ENCODE measurements at regions not wholly inside any gene's neighbourhood (a gene's known extent, or its start where the extent isn't known, plus 50 kb on each side); places are given as distances from the start of the nearest gene placed in this dataset.

DNA sequence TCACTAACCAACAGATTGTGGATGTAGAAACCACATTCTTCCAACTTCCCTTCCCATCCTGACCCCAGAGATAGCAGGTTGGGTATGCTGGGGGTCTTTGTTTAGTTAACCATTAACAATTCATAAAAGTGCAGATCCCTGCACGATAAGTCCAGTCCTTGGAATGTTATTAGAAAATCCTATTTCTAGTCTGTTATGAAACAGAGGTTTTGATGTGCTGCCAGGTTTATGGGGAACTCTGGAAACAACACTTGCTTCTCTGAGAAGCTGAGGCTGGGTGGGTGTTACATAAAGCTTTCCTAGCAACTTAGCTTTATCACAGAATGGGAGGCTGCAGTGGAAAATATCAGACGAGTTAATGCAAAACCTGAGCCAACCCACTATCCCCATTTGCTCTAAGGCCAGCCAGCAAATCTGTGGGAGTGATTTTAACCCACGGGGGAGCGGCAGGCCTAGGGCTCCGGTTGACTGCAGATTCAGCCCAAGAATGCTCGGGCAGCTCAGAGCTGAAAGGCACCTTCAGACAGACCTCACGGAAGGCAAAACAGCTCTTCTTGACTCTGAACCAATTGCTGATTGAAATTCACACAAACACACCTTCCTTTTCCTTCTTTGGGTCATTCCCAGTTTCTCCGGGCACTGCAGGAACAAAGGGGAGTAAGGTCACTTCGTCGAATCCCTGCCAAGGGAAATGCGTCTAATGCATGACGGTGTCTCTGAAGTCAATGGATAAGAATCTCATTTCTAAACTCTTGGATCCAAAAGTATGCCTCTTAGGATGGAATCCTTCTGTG is 111.7 kb upstream of the IRF2BP2 start (continued):
- TF ChIP-seq ZNF292 (CRISPR knock-in tag; IDR thresholded peaks at IDR 0.05; ENCODE audit: borderline replicate concordance, low read depth), result no peak
- TF ChIP-seq MEIS2 (CRISPR knock-in tag; IDR thresholded peaks at IDR 0.05), result peak; percentile 79; the same call in 1 of the 2 replicates
- TF ChIP-seq MTF2 (CRISPR knock-in tag; IDR thresholded peaks at IDR 0.05; ENCODE audit: borderline replicate concordance), result no peak
- TF ChIP-seq ZBED4 (CRISPR knock-in tag; IDR thresholded peaks at IDR 0.05; ENCODE audit: borderline replicate concordance), result peak; percentile 75; the same call in 1 of the 2 replicates
- TF ChIP-seq CHCHD3 (CRISPR knock-in tag; IDR thresholded peaks at IDR 0.05), result no peak
- TF ChIP-seq ISL2 (CRISPR knock-in tag; IDR thresholded peaks at IDR 0.05), result peak; percentile 96
- TF ChIP-seq, protein P1, sequence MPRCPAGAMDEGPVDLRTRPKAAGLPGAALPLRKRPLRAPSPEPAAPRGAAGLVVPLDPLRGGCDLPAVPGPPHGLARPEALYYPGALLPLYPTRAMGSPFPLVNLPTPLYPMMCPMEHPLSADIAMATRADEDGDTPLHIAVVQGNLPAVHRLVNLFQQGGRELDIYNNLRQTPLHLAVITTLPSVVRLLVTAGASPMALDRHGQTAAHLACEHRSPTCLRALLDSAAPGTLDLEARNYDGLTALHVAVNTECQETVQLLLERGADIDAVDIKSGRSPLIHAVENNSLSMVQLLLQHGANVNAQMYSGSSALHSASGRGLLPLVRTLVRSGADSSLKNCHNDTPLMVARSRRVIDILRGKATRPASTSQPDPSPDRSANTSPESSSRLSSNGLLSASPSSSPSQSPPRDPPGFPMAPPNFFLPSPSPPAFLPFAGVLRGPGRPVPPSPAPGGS (CRISPR knock-in tag; IDR thresholded peaks at IDR 0.05), result no peak; the same call in 1 of the 2 replicates
- TF ChIP-seq HMG20A (CRISPR knock-in tag; IDR thresholded peaks at IDR 0.05; ENCODE audit: borderline replicate concordance), result peak; percentile 85
- no peak for TF ChIP-seq ZNF549 (CRISPR knock-in tag; IDR thresholded peaks at IDR 0.05)
- TF ChIP-seq ZSCAN31 (CRISPR knock-in tag; IDR thresholded peaks at IDR 0.05; ENCODE audit: low read depth), result peak; percentile 77; the same call in 1 of the 2 replicates
- TF ChIP-seq, protein P2, sequence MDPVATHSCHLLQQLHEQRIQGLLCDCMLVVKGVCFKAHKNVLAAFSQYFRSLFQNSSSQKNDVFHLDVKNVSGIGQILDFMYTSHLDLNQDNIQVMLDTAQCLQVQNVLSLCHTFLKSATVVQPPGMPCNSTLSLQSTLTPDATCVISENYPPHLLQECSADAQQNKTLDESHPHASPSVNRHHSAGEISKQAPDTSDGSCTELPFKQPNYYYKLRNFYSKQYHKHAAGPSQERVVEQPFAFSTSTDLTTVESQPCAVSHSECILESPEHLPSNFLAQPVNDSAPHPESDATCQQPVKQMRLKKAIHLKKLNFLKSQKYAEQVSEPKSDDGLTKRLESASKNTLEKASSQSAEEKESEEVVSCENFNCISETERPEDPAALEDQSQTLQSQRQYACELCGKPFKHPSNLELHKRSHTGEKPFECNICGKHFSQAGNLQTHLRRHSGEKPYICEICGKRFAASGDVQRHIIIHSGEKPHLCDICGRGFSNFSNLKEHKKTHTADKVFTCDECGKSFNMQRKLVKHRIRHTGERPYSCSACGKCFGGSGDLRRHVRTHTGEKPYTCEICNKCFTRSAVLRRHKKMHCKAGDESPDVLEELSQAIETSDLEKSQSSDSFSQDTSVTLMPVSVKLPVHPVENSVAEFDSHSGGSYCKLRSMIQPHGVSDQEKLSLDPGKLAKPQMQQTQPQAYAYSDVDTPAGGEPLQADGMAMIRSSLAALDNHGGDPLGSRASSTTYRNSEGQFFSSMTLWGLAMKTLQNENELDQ (CRISPR knock-in tag; IDR thresholded peaks at IDR 0.05; ENCODE audit: borderline replicate concordance), result no peak
- no peak for TF ChIP-seq NFKBIZ (CRISPR knock-in tag; IDR thresholded peaks at IDR 0.05)
- no peak for TF ChIP-seq FOXM1 (CRISPR knock-in tag; IDR thresholded peaks at IDR 0.05)
- TF ChIP-seq TBX2 (CRISPR knock-in tag; IDR thresholded peaks at IDR 0.05; ENCODE audit: borderline replicate concordance), result peak; percentile 85
- TF ChIP-seq, protein P3, sequence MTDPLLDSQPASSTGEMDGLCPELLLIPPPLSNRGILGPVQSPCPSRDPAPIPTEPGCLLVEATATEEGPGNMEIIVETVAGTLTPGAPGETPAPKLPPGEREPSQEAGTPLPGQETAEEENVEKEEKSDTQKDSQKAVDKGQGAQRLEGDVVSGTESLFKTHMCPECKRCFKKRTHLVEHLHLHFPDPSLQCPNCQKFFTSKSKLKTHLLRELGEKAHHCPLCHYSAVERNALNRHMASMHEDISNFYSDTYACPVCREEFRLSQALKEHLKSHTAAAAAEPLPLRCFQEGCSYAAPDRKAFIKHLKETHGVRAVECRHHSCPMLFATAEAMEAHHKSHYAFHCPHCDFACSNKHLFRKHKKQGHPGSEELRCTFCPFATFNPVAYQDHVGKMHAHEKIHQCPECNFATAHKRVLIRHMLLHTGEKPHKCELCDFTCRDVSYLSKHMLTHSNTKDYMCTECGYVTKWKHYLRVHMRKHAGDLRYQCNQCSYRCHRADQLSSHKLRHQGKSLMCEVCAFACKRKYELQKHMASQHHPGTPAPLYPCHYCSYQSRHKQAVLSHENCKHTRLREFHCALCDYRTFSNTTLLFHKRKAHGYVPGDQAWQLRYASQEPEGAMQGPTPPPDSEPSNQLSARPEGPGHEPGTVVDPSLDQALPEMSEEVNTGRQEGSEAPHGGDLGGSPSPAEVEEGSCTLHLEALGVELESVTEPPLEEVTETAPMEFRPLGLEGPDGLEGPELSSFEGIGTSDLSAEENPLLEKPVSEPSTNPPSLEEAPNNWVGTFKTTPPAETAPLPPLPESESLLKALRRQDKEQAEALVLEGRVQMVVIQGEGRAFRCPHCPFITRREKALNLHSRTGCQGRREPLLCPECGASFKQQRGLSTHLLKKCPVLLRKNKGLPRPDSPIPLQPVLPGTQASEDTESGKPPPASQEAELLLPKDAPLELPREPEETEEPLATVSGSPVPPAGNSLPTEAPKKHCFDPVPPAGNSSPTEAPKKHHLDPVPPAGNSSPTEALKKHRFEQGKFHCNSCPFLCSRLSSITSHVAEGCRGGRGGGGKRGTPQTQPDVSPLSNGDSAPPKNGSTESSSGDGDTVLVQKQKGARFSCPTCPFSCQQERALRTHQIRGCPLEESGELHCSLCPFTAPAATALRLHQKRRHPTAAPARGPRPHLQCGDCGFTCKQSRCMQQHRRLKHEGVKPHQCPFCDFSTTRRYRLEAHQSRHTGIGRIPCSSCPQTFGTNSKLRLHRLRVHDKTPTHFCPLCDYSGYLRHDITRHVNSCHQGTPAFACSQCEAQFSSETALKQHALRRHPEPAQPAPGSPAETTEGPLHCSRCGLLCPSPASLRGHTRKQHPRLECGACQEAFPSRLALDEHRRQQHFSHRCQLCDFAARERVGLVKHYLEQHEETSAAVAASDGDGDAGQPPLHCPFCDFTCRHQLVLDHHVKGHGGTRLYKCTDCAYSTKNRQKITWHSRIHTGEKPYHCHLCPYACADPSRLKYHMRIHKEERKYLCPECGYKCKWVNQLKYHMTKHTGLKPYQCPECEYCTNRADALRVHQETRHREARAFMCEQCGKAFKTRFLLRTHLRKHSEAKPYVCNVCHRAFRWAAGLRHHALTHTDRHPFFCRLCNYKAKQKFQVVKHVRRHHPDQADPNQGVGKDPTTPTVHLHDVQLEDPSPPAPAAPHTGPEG (CRISPR knock-in tag; IDR thresholded peaks at IDR 0.05), result peak; percentile 69; the same call in 1 of the 2 replicates
- no peak for TF ChIP-seq ZNF709 (CRISPR knock-in tag; IDR thresholded peaks at IDR 0.05)
